ENCODE measurements at regions not wholly inside any gene's neighbourhood (a gene's known extent, or its start where the extent isn't known, plus 50 kb on each side); places are given as distances from the start of the nearest gene placed in this dataset.
"Not testable (repeated sequence)": the region's sequence is repeated elsewhere in the genome, so short reads cannot be mapped to it uniquely, and the experiment has no call there.

DNA sequence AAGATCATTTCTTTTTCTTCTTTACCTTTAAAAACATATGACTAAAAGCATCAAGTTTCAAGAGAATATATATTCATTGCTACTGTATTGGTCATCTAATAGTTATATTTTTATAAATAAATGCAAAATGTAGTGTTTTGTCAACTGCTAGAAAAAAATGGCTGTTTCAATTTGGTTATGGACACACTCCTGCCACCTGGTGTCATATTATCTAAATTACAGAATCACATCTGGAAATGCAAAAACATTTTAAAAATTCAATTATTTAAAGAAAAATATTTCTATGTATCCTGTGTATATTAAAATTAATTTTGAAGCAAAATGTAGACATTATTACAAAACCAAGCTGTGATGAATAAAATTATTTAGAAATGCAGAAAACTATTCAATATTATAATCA, 329.4 kb upstream of the PCDH18 start:
- DNase-seq (ENCODE audit: low spot score) = no peak

DNA sequence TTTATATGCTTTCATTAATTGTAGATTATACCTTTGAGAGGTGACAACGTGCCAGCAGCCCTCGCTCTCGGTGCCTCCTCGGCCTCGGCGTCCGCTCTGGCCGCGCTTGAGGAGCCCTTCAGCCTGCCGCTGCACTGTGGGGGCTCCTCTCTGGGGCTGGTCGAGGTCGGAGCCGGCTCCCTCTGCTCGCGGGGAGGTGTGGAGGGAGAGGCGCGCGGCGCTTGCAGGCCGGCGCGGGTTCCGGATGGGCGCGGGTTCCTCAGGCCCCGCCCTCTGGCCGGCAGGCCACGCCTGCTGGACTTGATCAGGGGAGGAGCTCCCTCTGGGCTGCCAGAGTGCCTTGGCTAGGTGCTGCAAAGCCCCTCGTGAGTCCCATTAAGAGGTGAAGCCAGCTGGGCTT, 321.1 kb upstream of the PCDH18 start:
- no peak for DNase-seq (ENCODE audit: low spot score)

- no peak for DNase-seq (ENCODE audit: low spot score)
These were observed 320.0 kb upstream of the PCDH18 start for GRCh38 chr4:137852326-137852725.

GRCh38 chr4:137851435-137851834, 319.1 kb upstream of the PCDH18 start:
- no peak for DNase-seq (ENCODE audit: low spot score)

DNA sequence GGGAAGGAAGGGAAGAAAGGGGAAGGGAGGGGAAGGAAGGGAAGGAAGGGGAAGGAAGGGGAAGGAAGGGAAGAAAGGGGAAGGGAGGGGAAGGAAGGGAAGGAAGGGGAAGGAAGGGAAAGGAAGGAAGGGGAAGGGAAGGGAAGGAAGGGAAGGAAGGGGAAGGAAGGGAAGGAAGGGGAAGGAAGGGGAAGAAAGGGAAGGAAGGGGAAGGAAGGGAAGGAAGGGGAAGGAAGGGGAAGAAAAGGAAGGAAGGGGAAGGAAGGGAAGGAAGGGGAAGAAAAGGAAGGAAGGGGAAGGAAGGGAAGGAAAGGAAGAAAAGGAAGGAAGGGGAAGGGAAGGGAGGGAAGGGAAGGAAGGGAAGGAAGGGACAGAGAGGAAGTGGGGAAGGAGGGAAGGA, 295.7 kb upstream of the PCDH18 start:
- DNase-seq (ENCODE audit: low spot score) = not testable (repeated sequence)

DNA sequence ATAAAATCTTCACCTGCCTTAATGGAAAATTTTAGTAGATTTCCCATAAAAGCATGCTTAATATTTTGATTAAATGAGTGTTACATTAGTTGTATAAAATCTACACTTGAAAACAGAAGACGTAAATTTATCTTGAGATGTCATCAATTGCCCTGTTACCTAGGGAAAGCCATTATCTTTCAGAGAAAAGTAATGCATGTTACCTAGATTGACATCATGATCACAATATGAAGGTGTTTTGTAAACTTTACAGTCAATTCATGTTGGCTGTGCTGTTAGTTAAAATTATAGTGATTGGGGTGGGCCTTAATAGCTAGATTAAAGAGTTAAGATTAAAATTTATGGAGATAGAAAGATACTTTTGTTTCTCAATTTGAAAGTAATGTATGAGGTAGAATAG, 293.2 kb upstream of the PCDH18 start:
- DNase-seq (ENCODE audit: low spot score) = no peak

GRCh38 chr4:137823007-137823406, 290.7 kb upstream of the PCDH18 start:
- no peak for DNase-seq (ENCODE audit: low spot score)

DNA sequence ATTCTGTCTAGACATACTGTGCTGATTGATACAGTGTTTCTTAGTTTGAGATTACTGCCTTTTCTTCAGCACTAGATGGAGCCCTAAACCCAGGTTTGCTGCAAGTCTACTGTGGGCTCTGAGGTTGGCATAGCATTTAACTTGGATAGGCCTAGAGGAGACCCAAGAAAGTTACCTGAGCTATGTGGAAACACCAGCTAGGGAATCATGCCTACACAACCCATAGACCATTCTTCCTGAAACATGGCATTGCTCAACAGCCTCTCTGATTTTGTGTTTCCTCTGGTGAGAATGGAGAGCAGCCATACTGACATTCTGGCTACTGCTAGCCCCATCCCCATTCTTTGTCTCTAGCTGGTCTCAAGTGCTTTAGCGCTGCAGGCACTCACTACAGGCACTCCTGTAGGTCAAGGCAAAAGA, 287.7 kb upstream of the PCDH18 start:
- peak; percentile 56 for DNase-seq (ENCODE audit: low spot score)

GRCh38 chr4:137812258-137812657, 280.0 kb upstream of the PCDH18 start:
- no peak for DNase-seq (ENCODE audit: low spot score)

GRCh38 chr4:137806420-137806819, 274.1 kb upstream of the PCDH18 start:
- DNase-seq (ENCODE audit: low spot score) = no peak

GRCh38 chr4:137804906-137805495, 272.7 kb upstream of the PCDH18 start:
- DNase-seq (ENCODE audit: low spot score) = no peak

GRCh38 chr4:137800861-137801260, 268.6 kb upstream of the PCDH18 start:
- DNase-seq (ENCODE audit: low spot score) = no peak

- no peak for DNase-seq (ENCODE audit: low spot score)
These were observed 262.5 kb upstream of the PCDH18 start for GRCh38 chr4:137794764-137795254.

DNA sequence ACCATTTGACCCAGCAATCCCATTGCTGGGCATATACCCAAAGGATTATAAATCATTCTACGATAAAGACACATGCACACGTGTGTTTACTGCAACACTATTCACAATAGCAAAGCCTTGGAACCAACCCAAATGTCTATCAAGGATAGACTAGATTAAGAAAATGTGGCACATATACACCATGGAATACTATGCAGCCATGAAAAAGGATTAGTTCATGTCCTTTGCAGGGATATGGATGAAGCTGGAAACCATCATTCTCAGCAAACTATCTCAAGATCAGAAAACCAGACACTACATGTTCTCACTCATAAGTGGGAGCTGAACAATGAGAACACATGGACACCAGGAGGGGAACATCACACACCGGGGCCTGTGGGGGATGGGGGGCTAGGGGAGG, 257.0 kb upstream of the PCDH18 start:
- DNase-seq (ENCODE audit: low spot score) = not testable (repeated sequence)

GRCh38 chr4:137783923-137784322, 251.6 kb upstream of the PCDH18 start:
- not testable (repeated sequence) for DNase-seq (ENCODE audit: low spot score)

- DNase-seq (ENCODE audit: low spot score) = no peak
These were observed 243.4 kb upstream of the PCDH18 start for GRCh38 chr4:137775701-137776100.

DNA sequence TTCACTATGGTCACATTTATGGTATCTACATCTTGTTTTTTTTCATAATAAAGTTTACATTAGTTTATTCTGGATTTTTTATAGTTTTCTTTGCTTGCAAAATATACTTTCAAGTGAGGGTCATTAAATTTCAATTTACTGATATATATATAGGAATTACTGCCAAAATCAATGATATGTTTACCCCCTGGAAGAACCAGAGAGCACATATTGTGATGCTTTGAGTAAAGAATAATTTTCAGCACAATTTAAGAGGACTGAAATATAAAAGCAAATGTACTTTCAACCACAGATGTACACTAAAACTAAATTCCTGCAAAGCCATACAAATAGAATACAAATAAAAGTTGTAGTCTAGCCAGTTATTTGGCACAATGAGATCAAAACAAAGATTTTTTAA, 242.2 kb upstream of the PCDH18 start:
- DNase-seq (ENCODE audit: low spot score) = no peak

- no peak for DNase-seq (ENCODE audit: low spot score)
These were observed 236.6 kb upstream of the PCDH18 start for GRCh38 chr4:137768881-137769280.

- DNase-seq (ENCODE audit: low spot score) = no peak
These were observed 235.9 kb upstream of the PCDH18 start for GRCh38 chr4:137768196-137768595.

DNA sequence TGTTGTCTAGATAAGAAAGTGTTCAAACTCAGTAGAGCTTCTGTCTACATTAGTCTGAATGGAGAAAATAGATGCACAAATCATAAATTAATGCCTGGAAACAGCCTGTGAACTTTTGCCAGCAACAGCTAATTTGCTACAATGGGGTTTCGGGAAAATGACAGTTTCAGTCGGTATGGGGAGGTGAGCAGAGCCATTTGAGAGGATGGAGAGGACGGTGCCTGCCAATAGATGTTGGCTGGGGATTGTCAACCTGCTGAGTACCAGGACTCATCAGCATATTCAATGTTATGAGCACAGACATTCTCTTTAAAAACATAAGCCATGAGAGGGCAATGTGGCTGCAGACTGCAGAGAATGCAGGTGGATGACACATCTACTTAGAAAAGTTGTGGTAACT, 230.3 kb upstream of the PCDH18 start:
- no peak for DNase-seq (ENCODE audit: low spot score)

- no peak for DNase-seq (ENCODE audit: low spot score)
These were observed 222.6 kb upstream of the PCDH18 start for GRCh38 chr4:137754652-137755471.

GRCh38 chr4:137749466-137749865, 217.2 kb upstream of the PCDH18 start:
- no peak for DNase-seq (ENCODE audit: low spot score)

GRCh38 chr4:137748616-137749015, 216.3 kb upstream of the PCDH18 start:
- no peak for DNase-seq (ENCODE audit: low spot score)

- DNase-seq (ENCODE audit: low spot score) = no peak
These were observed 207.8 kb upstream of the PCDH18 start for GRCh38 chr4:137740141-137740540.

Measured in D341Med (cell line).